H9 (cell line): ENCODE measurements at regions not wholly inside any gene's neighbourhood (a gene's known extent, or its start where the extent isn't known, plus 50 kb on each side); places are given as distances from the start of the nearest gene placed in this dataset.

Experiments
- DNase-seq: peaks from one replicate; pipeline ENCODE4 v3.0.0-alpha.2; 2017
- H2AFZ ChIP-seq: one replicate; pipeline ENCODE4 v1.6.1; 2013; ENCODE audit warnings: mild to moderate bottlenecking, low read length, control low read depth, moderate library complexity
- H2AK5ac ChIP-seq: 2 replicates; pipeline ENCODE4 v1.6.1; 2013; ENCODE audit warnings: low read length, control low read depth, mixed read lengths; ENCODE audit not compliant: insufficient read length
- H2BK120ac ChIP-seq: one replicate; pipeline ENCODE4 v1.6.1; 2013; ENCODE audit warnings: low read depth, mild to moderate bottlenecking, low read length, control low read depth, inconsistent platforms; ENCODE audit not compliant: poor library complexity, severe bottlenecking
- H2BK12ac ChIP-seq: 2 replicates; pipeline ENCODE4 v1.6.1; 2013; ENCODE audit warnings: low read length, control low read depth, mixed read lengths, low read depth; ENCODE audit not compliant: insufficient read length
- H2BK15ac ChIP-seq: 2 replicates; pipeline ENCODE4 v1.6.1; 2013; ENCODE audit warnings: low read depth, low read length, control low read depth
- H2BK20ac ChIP-seq: one replicate; pipeline ENCODE4 v1.6.1; 2013; ENCODE audit warnings: low read depth, mild to moderate bottlenecking, low read length, control low read depth, inconsistent platforms; ENCODE audit not compliant: poor library complexity, severe bottlenecking
- H2BK5ac ChIP-seq: 2 replicates; pipeline ENCODE4 v1.6.1; 2013; ENCODE audit warnings: low read length, control low read depth, mixed read lengths; ENCODE audit not compliant: insufficient read length
- H3K14ac ChIP-seq: 2 replicates; pipeline ENCODE4 v1.6.1; 2013; ENCODE audit warnings: low read length, control low read depth; ENCODE audit not compliant: insufficient read depth
- H3K18ac ChIP-seq: 2 replicates; pipeline ENCODE4 v1.6.1; 2013; ENCODE audit warnings: low read depth, mild to moderate bottlenecking, mixed read lengths, low read length, control low read depth; ENCODE audit not compliant: insufficient read length
- H3K23ac ChIP-seq: 2 replicates; pipeline ENCODE4 v1.6.1; 2013; ENCODE audit warnings: low read length, control low read depth, mixed read lengths, low read depth; ENCODE audit not compliant: insufficient read length
- H3K23me2 ChIP-seq: 2 replicates; pipeline ENCODE4 v1.6.1; 2013; ENCODE audit warnings: low read depth, mild to moderate bottlenecking, mixed read lengths, low read length, control low read depth; ENCODE audit not compliant: insufficient read length, poor library complexity, severe bottlenecking
- H3K27ac ChIP-seq: 2 replicates; pipeline ENCODE4 v1.5.1; 2013; ENCODE audit warnings: low read length, control low read depth, mixed read lengths, low read depth; ENCODE audit not compliant: insufficient read length
- H3K27me3 ChIP-seq: 2 replicates; pipeline ENCODE4 v1.6.1; 2013; ENCODE audit warnings: low read length, control low read depth, inconsistent platforms; ENCODE audit not compliant: insufficient read depth
- H3K4ac ChIP-seq: 2 replicates; pipeline ENCODE4 v1.6.1; 2013; ENCODE audit warnings: low read depth, mild to moderate bottlenecking, control low read depth, inconsistent platforms, low read length, moderate library complexity
- H3K4me1 ChIP-seq: 2 replicates; pipeline ENCODE4 v1.6.1; 2013; ENCODE audit warnings: low read length, control low read depth, inconsistent platforms; ENCODE audit not compliant: insufficient read depth
- H3K4me2 ChIP-seq: 2 replicates; pipeline ENCODE4 v1.6.1; 2013; ENCODE audit warnings: low read length, control low read depth, mixed read lengths; ENCODE audit not compliant: insufficient read length, insufficient read depth
- H3K56ac ChIP-seq: 2 replicates; pipeline ENCODE4 v1.6.1; 2013; ENCODE audit warnings: low read depth, mild to moderate bottlenecking, mixed read lengths, low read length, control low read depth; ENCODE audit not compliant: insufficient read length
- H3K79me1 ChIP-seq: 2 replicates; pipeline ENCODE4 v1.6.1; 2013; ENCODE audit warnings: low read depth, mild to moderate bottlenecking, moderate library complexity, low read length, control low read depth, inconsistent platforms; ENCODE audit not compliant: insufficient read depth, poor library complexity, severe bottlenecking
- H3K79me2 ChIP-seq: 2 replicates; pipeline ENCODE4 v1.6.1; 2013; ENCODE audit warnings: low read length, control low read depth, inconsistent platforms; ENCODE audit not compliant: insufficient read depth
- H3K9ac ChIP-seq: 2 replicates; pipeline ENCODE4 v1.6.1; 2013; ENCODE audit warnings: low read length, control low read depth, mixed read lengths; ENCODE audit not compliant: insufficient read length; ENCODE audit errors: extremely low read depth
- H3K9me3 ChIP-seq: one replicate; pipeline ENCODE4 v1.6.1; 2013; ENCODE audit warnings: low read depth, low read length, inconsistent platforms; ENCODE audit not compliant: control insufficient read depth
- H3T11ph ChIP-seq: one replicate; pipeline ENCODE4 v1.6.1; 2013; ENCODE audit warnings: mild to moderate bottlenecking, low read length, control low read depth, inconsistent platforms
- H4K20me1 ChIP-seq: one replicate; pipeline ENCODE4 v1.6.1; 2013; ENCODE audit not compliant: control insufficient read depth, insufficient read length, insufficient read depth
- H4K5ac ChIP-seq: 2 replicates; pipeline ENCODE4 v1.6.1; 2013; ENCODE audit warnings: low read depth, mild to moderate bottlenecking, mixed read lengths, low read length, control low read depth; ENCODE audit not compliant: insufficient read length
- H4K8ac ChIP-seq: replicated peaks from 2 replicates; pipeline ENCODE4 v1.6.1; 2013; ENCODE audit warnings: low read length, control low read depth, mixed read lengths, low read depth; ENCODE audit not compliant: insufficient read length
- H4K91ac ChIP-seq: 2 replicates; pipeline ENCODE4 v1.6.1; 2013; ENCODE audit warnings: low read depth, mild to moderate bottlenecking, moderate library complexity, mixed read lengths, low read length, control low read depth; ENCODE audit not compliant: insufficient read length
- H3K27ac Mint-ChIP-seq, 3 experiments: 2 replicates in 2 of 3; 3 replicates in 1 of 3; pipeline ENCODE4 v1.8.0; 2020 to 2021; ENCODE audit warnings: mixed read lengths in 3 of 3, mild to moderate bottlenecking in 1 of 3, moderate library complexity in 1 of 3
- H3K27me3 Mint-ChIP-seq: 2 replicates; pipeline ENCODE4 v1.8.0; 2021; ENCODE audit warnings: low read depth, mild to moderate bottlenecking, moderate library complexity, mixed read lengths
- H3K36me3 Mint-ChIP-seq, 3 experiments: 2 replicates in 2 of 3; 3 replicates in 1 of 3; pipeline ENCODE4 v1.8.0; 2020 to 2021; ENCODE audit warnings: low read depth in 3 of 3, mixed read lengths in 3 of 3; ENCODE audit not compliant: insufficient read depth in 1 of 3
- H3K4me1 Mint-ChIP-seq, 2 experiments: 2 replicates each; pipeline ENCODE4 v1.8.0; 2020; ENCODE audit warnings: mixed read lengths in 2 of 2
- H3K4me3 Mint-ChIP-seq, 2 experiments: 2 replicates in 1 of 2; 3 replicates in 1 of 2; pipeline ENCODE4 v1.8.0; 2020 to 2021; ENCODE audit warnings: mild to moderate bottlenecking in 2 of 2, mixed read lengths in 2 of 2, moderate library complexity in 1 of 2
- H3K9me3 Mint-ChIP-seq, 2 experiments: 2 replicates in 1 of 2; 3 replicates in 1 of 2; pipeline ENCODE4 v1.8.0; 2020; ENCODE audit warnings: mild to moderate bottlenecking in 2 of 2, mixed read lengths in 2 of 2, moderate library complexity in 1 of 2
- WGBS: extraction: QIAGEN DNeasy Blood & Tissue Kit; methylation state at CpG from one replicate; pipeline ENCODE4 v1.1.7; 2013; ENCODE audit warnings: missing lambda C conversion rate, low lambda C conversion rate, mixed read lengths; ENCODE audit not compliant: insufficient read length; ENCODE audit errors: extremely low coverage; 5-methylcytosine and 5-hydroxymethylcytosine counted together
- TF ChIP-seq, protein P1 (sequence below): fragments of 200-600 bp; sonication (generic); conservative IDR thresholded peaks from 3 replicates; pipeline ENCODE4 v1.8.0; 2021; ENCODE audit warnings: antibody characterized with exemption, mild to moderate bottlenecking

DNA sequence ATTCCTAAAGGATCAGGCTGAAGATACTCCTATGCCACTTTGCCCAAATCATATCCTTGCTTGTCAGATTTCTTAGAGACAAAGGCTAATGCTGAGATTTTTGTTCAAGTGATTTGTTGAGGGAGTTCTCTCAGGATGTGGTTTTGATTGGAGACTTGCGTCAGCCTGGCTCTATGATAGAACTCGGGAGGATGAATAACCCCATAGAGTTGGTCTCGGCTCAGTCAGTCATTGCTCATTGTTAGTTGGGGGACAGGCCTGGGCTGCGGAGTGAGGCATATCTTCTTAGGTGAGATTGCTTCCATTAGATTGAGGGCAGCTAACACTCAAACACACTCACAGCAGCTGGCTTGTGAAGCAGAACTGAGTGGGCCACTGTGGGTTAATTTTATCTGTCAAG is 203.4 kb downstream of the KIF20B start:
- Histone ChIP-seq H3T11ph (no peak overlapping the region), H3K18ac (no peak overlapping the region), H3K23ac (no peak overlapping the region), H4K8ac (no peak overlapping the region), H2BK12ac (no peak overlapping the region), H3K79me2 (no peaks in the 10 kb centered on the region), H3K79me1 (no peaks in the 10 kb centered on the region), H3K23me2 (no peaks in the 10 kb centered on the region), H2BK5ac (no peak overlapping the region), H3K9me3 (no peaks in the 10 kb centered on the region), H2AK5ac (no peak overlapping the region), H2BK120ac (no peak overlapping the region), H4K20me1 (no peaks in the 10 kb centered on the region), H3K27me3 (no peaks in the 10 kb centered on the region), H3K4ac (no peak overlapping the region), H3K14ac (no peak overlapping the region), H3K56ac (no peak overlapping the region), H2BK20ac (no peak overlapping the region), H3K4me2 (no peak overlapping the region), H3K9ac (no peak overlapping the region), H2BK15ac (no peak overlapping the region), H4K5ac (no peak overlapping the region), H2AFZ (no peak overlapping the region), H3K4me1 (no peaks in the 10 kb centered on the region), H4K91ac (no peak overlapping the region), H3K27ac (no peak overlapping the region)
- Mint-ChIP-seq H3K27me3 (no peaks in the 10 kb centered on the region), H3K36me3 (no peaks in the 10 kb centered on the region), H3K4me3 (no peak overlapping the region), H3K9me3 (no peaks in the 10 kb centered on the region), H3K4me1 (no peaks in the 10 kb centered on the region), H3K27ac (no peak overlapping the region)
- DNase-seq: no peak
- TF ChIP-seq, protein P1, sequence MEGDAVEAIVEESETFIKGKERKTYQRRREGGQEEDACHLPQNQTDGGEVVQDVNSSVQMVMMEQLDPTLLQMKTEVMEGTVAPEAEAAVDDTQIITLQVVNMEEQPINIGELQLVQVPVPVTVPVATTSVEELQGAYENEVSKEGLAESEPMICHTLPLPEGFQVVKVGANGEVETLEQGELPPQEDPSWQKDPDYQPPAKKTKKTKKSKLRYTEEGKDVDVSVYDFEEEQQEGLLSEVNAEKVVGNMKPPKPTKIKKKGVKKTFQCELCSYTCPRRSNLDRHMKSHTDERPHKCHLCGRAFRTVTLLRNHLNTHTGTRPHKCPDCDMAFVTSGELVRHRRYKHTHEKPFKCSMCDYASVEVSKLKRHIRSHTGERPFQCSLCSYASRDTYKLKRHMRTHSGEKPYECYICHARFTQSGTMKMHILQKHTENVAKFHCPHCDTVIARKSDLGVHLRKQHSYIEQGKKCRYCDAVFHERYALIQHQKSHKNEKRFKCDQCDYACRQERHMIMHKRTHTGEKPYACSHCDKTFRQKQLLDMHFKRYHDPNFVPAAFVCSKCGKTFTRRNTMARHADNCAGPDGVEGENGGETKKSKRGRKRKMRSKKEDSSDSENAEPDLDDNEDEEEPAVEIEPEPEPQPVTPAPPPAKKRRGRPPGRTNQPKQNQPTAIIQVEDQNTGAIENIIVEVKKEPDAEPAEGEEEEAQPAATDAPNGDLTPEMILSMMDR: no peak
- no CpG with 5 or more reads among the region's 4 CpGs for WGBS
